ENCODE measurements at regions not wholly inside any gene's neighbourhood (a gene's known extent, or its start where the extent isn't known, plus 50 kb on each side); places are given as distances from the start of the nearest gene placed in this dataset.

DNA sequence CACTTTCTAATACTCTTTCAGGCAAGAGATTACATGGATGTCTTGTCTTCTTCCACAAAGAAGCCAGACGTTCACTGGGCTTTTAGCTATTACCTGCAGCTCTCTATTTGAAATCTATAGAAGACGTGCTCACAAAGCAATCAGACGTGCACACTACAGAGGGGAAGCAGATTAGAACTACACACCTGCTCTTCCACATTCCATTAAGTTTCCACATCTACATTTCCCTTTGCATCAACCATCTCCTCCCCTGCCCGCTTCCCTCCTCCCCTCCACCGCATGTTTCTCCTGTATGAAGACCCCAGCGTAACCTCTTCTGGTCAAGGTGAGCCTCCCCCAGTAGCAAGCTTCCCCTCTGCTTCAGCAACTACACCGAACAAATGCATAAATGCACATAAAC is 119.8 kb downstream of the DHX15 start:
- no peak overlapping the region for H3K4me3 ChIP-seq (ENCODE audit: low read length in 2 of 2)
- H3K27me3 ChIP-seq (ENCODE audit: control insufficient read depth in 2 of 2, insufficient read depth in 1 of 2, low read length in 1 of 2): peaks cover 16 to 32% of the 10 kb centered on the region in 2 donors
- H3K36me3 ChIP-seq (ENCODE audit: control insufficient read depth in 2 of 2, insufficient read depth in 2 of 2, low read length in 1 of 2): no peaks in the 10 kb centered on the region
- WGBS: 94% methylated on average over 7 of the region's 7 CpGs
- no peak for DNase-seq (ENCODE audit: low read depth in 6 of 9, low spot score in 9 of 9)
- no peak overlapping the region for H3K27ac ChIP-seq (ENCODE audit: low read depth in 1 of 2, low read length in 1 of 2)
- H3K4me1 ChIP-seq (ENCODE audit: control insufficient read depth in 2 of 2, insufficient read depth in 2 of 2, low read length in 2 of 2): no peaks in the 10 kb centered on the region
- no peaks in the 10 kb centered on the region for H3K9me3 ChIP-seq (ENCODE audit: control insufficient read depth in 2 of 2, insufficient read depth in 1 of 2, low read length in 1 of 2)

DNA sequence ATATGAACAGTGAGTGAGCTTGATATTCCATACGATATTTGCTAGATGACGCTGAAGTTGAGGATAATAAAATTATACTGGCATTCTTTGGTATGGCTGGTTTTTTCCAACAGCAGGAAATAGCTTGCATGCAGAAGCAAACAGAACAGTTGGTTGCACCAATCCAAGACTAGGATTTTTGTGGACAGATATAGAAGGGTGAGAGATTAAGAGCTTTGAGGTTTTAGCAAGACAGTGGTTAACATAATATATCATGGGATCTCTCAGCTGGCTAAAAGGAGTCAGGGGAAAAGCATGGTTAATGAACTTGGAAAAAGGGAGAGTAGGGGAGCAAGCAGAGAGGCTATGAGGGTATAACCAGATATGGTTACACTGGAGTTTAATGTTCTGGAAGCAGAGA is 127.9 kb downstream of the DHX15 start:
- Histone ChIP-seq H3K36me3 (ENCODE audit: control insufficient read depth in 2 of 2, insufficient read depth in 2 of 2, low read length in 1 of 2) (no peaks in the 10 kb centered on the region), H3K27me3 (ENCODE audit: control insufficient read depth in 2 of 2, insufficient read depth in 1 of 2, low read length in 1 of 2) (no peaks in the 10 kb centered on the region), H3K4me3 (ENCODE audit: low read length in 2 of 2) (no peak overlapping the region), H3K27ac (ENCODE audit: low read depth in 1 of 2, low read length in 1 of 2) (no peak overlapping the region), H3K9me3 (ENCODE audit: control insufficient read depth in 2 of 2, insufficient read depth in 1 of 2, low read length in 1 of 2) (no peaks in the 10 kb centered on the region), H3K4me1 (ENCODE audit: control insufficient read depth in 2 of 2, insufficient read depth in 2 of 2, low read length in 2 of 2) (no peaks in the 10 kb centered on the region)
- 95% methylated on average over 2 of the region's 2 CpGs for WGBS
- no peak for DNase-seq (ENCODE audit: low read depth in 6 of 9, low spot score in 9 of 9)

- Histone ChIP-seq H3K27ac (ENCODE audit: low read depth in 1 of 2, low read length in 1 of 2) (no peak overlapping the region), H3K4me1 (ENCODE audit: control insufficient read depth in 2 of 2, insufficient read depth in 2 of 2, low read length in 2 of 2) (no peaks in the 10 kb centered on the region), H3K27me3 (ENCODE audit: control insufficient read depth in 2 of 2, insufficient read depth in 1 of 2, low read length in 1 of 2) (no peaks in the 10 kb centered on the region), H3K36me3 (ENCODE audit: control insufficient read depth in 2 of 2, insufficient read depth in 2 of 2, low read length in 1 of 2) (no peaks in the 10 kb centered on the region), H3K4me3 (ENCODE audit: low read length in 2 of 2) (no peak overlapping the region), H3K9me3 (ENCODE audit: control insufficient read depth in 2 of 2, insufficient read depth in 1 of 2, low read length in 1 of 2) (no peaks in the 10 kb centered on the region)
- 86% methylated on average over 2 of the region's 2 CpGs for WGBS
- no peak for DNase-seq (ENCODE audit: low read depth in 6 of 9, low spot score in 9 of 9)
These were observed 130.4 kb downstream of the DHX15 start for GRCh38 chr4:24453951-24454350.

DNA sequence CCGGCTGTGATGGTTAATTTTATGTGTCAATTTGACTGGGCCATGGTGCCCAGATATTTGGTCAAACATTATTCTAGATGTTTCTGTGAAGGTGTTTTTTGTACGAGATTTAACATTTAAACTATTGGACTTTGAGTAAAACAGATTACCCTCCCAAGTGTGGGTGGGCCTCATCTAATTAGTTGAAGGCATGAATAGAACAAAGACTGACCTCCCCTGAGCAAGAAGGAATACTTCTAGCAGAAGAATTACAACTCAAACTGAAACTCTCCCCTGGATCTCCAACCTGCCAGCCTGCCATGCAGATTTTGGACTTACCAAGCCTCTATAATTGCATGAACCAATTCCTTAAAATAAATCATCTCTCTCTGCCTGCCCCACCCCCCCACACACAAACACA is 132.5 kb downstream of the DHX15 start:
- H3K4me3 ChIP-seq (ENCODE audit: low read length in 2 of 2): no peak overlapping the region
- no peaks in the 10 kb centered on the region for H3K9me3 ChIP-seq (ENCODE audit: control insufficient read depth in 2 of 2, insufficient read depth in 1 of 2, low read length in 1 of 2)
- no peaks in the 10 kb centered on the region for H3K27me3 ChIP-seq (ENCODE audit: control insufficient read depth in 2 of 2, insufficient read depth in 1 of 2, low read length in 1 of 2)
- H3K27ac ChIP-seq (ENCODE audit: low read depth in 1 of 2, low read length in 1 of 2): no peak overlapping the region
- WGBS: 95% methylated on average over 2 of the region's 2 CpGs
- no peaks in the 10 kb centered on the region for H3K4me1 ChIP-seq (ENCODE audit: control insufficient read depth in 2 of 2, insufficient read depth in 2 of 2, low read length in 2 of 2)
- DNase-seq (ENCODE audit: low read depth in 6 of 9, low spot score in 9 of 9): no peak
- H3K36me3 ChIP-seq (ENCODE audit: control insufficient read depth in 2 of 2, insufficient read depth in 2 of 2, low read length in 1 of 2): no peaks in the 10 kb centered on the region

- DNase-seq (ENCODE audit: low read depth in 6 of 9, low spot score in 9 of 9): no peak
- Histone ChIP-seq H3K27me3 (ENCODE audit: control insufficient read depth in 2 of 2, insufficient read depth in 1 of 2, low read length in 1 of 2) (no peaks in the 10 kb centered on the region), H3K36me3 (ENCODE audit: control insufficient read depth in 2 of 2, insufficient read depth in 2 of 2, low read length in 1 of 2) (no peaks in the 10 kb centered on the region), H3K4me3 (ENCODE audit: low read length in 2 of 2) (no peak overlapping the region), H3K9me3 (ENCODE audit: control insufficient read depth in 2 of 2, insufficient read depth in 1 of 2, low read length in 1 of 2) (no peaks in the 10 kb centered on the region), H3K4me1 (ENCODE audit: control insufficient read depth in 2 of 2, insufficient read depth in 2 of 2, low read length in 2 of 2) (no peaks in the 10 kb centered on the region), H3K27ac (ENCODE audit: low read depth in 1 of 2, low read length in 1 of 2) (no peak overlapping the region)
- 92% methylated on average over 4 of the region's 4 CpGs for WGBS
These were observed 141.2 kb downstream of the DHX15 start for GRCh38 chr4:24443200-24443599.

DNA sequence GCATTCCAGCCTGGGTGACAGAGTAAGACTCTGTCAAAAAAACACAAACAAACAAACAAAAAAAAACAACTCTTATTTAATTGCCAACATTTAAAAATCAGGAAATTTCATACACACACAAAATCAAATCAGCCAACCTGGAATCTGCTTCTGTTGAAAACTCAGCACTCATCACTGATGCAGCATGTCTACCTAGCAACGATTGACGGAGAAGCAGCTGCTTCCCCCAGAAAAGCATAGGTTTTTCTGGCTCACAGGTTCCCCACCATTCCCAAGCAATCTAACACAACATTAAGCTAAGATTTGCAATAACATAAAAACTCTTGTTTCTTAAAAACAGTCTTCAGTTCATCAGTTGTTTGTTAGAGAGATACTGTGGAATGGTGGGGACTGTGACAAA is 143.6 kb downstream of the DHX15 start:
- no peak overlapping the region for H3K27ac ChIP-seq (ENCODE audit: low read depth in 1 of 2, low read length in 1 of 2)
- H3K4me1 ChIP-seq (ENCODE audit: control insufficient read depth in 2 of 2, insufficient read depth in 2 of 2, low read length in 2 of 2): no peaks in the 10 kb centered on the region
- WGBS: 94% methylated on average over 2 of the region's 2 CpGs
- no peak for DNase-seq (ENCODE audit: low read depth in 6 of 9, low spot score in 9 of 9)
- H3K36me3 ChIP-seq (ENCODE audit: control insufficient read depth in 2 of 2, insufficient read depth in 2 of 2, low read length in 1 of 2): no peaks in the 10 kb centered on the region
- H3K27me3 ChIP-seq (ENCODE audit: control insufficient read depth in 2 of 2, insufficient read depth in 1 of 2, low read length in 1 of 2): no peaks in the 10 kb centered on the region
- H3K4me3 ChIP-seq (ENCODE audit: low read length in 2 of 2): no peak overlapping the region
- peaks cover 0 to 4% of the 10 kb centered on the region in 2 donors for H3K9me3 ChIP-seq (ENCODE audit: control insufficient read depth in 2 of 2, insufficient read depth in 1 of 2, low read length in 1 of 2)

GRCh38 chr4:24434241-24434640 is 150.1 kb downstream of the DHX15 start:
- Histone ChIP-seq H3K36me3 (ENCODE audit: control insufficient read depth in 2 of 2, insufficient read depth in 2 of 2, low read length in 1 of 2) (no peaks in the 10 kb centered on the region), H3K27ac (ENCODE audit: low read depth in 1 of 2, low read length in 1 of 2) (no peak overlapping the region), H3K4me1 (ENCODE audit: control insufficient read depth in 2 of 2, insufficient read depth in 2 of 2, low read length in 2 of 2) (no peaks in the 10 kb centered on the region), H3K9me3 (ENCODE audit: control insufficient read depth in 2 of 2, insufficient read depth in 1 of 2, low read length in 1 of 2) (peaks cover 0 to 4% of the 10 kb centered on the region in 2 donors), H3K4me3 (ENCODE audit: low read length in 2 of 2) (no peak overlapping the region), H3K27me3 (ENCODE audit: control insufficient read depth in 2 of 2, insufficient read depth in 1 of 2, low read length in 1 of 2) (no peaks in the 10 kb centered on the region)
- no peak for DNase-seq (ENCODE audit: low read depth in 6 of 9, low spot score in 9 of 9)
- WGBS: 87% methylated on average over 10 of the region's 10 CpGs

GRCh38 chr4:24433515-24434214 is 150.7 kb downstream of the DHX15 start:
- DNase-seq (ENCODE audit: low read depth in 6 of 9, low spot score in 9 of 9): no peak
- no peaks in the 10 kb centered on the region for H3K36me3 ChIP-seq (ENCODE audit: control insufficient read depth in 2 of 2, insufficient read depth in 2 of 2, low read length in 1 of 2)
- H3K27me3 ChIP-seq (ENCODE audit: control insufficient read depth in 2 of 2, insufficient read depth in 1 of 2, low read length in 1 of 2): no peaks in the 10 kb centered on the region
- peaks cover 0 to 4% of the 10 kb centered on the region in 2 donors for H3K9me3 ChIP-seq (ENCODE audit: control insufficient read depth in 2 of 2, insufficient read depth in 1 of 2, low read length in 1 of 2)
- H3K4me3 ChIP-seq (ENCODE audit: low read length in 2 of 2): no peak overlapping the region
- H3K4me1 ChIP-seq (ENCODE audit: control insufficient read depth in 2 of 2, insufficient read depth in 2 of 2, low read length in 2 of 2): no peaks in the 10 kb centered on the region
- H3K27ac ChIP-seq (ENCODE audit: low read depth in 1 of 2, low read length in 1 of 2): no peak overlapping the region
- 76% methylated on average over 8 of the region's 8 CpGs for WGBS

GRCh38 chr4:24428850-24429249 is 155.5 kb downstream of the DHX15 start:
- no peaks in the 10 kb centered on the region for H3K4me1 ChIP-seq (ENCODE audit: control insufficient read depth in 2 of 2, insufficient read depth in 2 of 2, low read length in 2 of 2)
- H3K27ac ChIP-seq (ENCODE audit: low read depth in 1 of 2, low read length in 1 of 2): no peak overlapping the region
- 89% methylated on average over 6 of the region's 6 CpGs for WGBS

More at GRCh38 chr4:24428850-24429249, 155.5 kb downstream of the DHX15 start:
- H3K27me3 ChIP-seq (ENCODE audit: control insufficient read depth in 2 of 2, insufficient read depth in 1 of 2, low read length in 1 of 2): no peaks in the 10 kb centered on the region
- DNase-seq (ENCODE audit: low read depth in 6 of 9, low spot score in 9 of 9): no peak
- H3K9me3 ChIP-seq (ENCODE audit: control insufficient read depth in 2 of 2, insufficient read depth in 1 of 2, low read length in 1 of 2): no peaks in the 10 kb centered on the region
- no peak overlapping the region for H3K4me3 ChIP-seq (ENCODE audit: low read length in 2 of 2)
- H3K36me3 ChIP-seq (ENCODE audit: control insufficient read depth in 2 of 2, insufficient read depth in 2 of 2, low read length in 1 of 2): no peaks in the 10 kb centered on the region
